ENCODE measurements at regions not wholly inside any gene's neighbourhood (a gene's known extent, or its start where the extent isn't known, plus 50 kb on each side); places are given as distances from the start of the nearest gene placed in this dataset.

DNA sequence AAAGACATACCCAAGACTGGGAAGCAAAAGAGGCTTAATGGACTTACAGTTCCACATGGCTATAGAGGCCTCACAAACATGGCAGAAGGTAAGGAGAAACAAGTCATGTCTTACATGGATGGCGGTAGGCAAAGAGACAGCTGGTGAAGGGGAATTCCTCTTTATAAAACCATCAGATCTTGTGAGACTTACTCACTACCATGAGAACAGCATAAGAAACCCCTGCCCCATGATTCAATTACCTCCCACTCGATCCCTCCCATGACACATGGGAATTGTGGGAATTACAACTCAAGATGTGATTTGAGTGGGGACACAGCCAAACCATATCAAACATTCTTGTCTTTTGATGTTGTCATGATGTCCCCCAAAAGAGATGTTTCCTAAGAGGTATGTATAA, 103.3 kb downstream of the DUSP10 start:
- no peak for DNase-seq

DNA sequence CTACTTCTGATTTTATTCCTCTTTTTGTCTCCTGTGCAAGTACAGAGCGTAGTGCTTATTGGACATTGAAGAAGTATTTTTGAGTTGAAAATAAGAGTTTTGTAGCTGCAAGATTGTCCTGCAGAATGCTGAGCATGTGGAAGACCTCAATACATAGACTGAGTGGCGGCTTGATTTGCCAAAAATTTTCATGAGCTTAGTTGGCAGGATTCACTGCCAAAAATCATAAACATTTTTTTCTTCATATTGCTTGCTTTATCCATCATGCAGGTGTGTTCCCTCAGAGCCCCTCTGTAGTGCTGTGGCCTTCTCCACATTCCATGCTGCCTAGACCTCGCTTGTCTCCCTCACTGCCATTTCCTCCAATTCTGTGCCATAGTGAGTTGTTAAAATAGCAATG, 100.1 kb downstream of the DUSP10 start:
- DNase-seq, result no peak

DNA sequence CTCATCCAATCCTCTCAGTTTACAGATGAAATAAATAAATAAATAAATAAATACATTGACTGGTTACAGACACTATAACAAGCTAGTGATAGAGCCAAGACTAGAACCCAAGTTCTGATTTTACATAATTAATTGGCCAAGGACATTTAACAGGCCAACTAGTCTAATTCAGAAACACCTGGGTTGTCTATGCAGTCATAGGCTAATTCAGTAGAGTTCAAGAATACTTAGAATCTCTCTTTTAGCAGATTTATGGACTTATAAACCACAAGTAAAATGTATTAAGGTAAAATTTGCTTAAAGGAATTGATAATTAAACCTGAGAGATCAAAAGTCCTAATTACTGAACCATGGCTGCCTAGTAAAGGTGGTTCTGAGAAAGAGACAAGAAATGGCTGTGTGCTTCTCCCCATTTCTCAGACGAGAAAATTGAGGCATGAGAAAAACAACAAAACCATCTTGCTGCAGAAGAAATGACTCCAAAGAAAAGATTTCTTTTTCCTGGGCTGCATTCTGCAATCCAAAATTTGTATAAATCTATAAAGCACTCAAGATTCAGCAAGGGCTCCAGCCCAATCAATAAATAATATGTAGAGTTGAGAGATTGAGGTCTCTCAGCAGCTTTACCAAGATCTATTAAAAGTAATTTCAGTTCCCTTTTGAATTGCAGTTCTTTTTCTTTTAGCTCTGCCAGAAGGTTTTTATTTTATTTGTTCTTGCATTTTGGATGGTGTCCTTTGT, 98.3 kb downstream of the DUSP10 start:
- no peak for DNase-seq

DNA sequence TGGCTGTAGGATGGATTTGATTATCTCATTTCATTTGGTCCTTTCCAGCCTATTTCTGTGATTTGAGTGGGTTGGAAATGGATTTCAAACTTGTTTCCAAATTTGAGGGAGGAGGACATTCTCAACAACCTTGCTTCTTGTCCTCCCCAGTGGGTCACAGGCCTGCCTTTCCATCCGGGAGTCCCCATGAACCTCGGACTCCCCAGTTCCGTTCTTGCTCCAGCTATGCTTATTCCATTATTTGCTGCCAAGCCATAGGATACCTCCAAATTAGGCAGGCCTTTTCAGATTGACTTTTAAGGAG, 97.8 kb downstream of the DUSP10 start:
- no peak for DNase-seq

DNA sequence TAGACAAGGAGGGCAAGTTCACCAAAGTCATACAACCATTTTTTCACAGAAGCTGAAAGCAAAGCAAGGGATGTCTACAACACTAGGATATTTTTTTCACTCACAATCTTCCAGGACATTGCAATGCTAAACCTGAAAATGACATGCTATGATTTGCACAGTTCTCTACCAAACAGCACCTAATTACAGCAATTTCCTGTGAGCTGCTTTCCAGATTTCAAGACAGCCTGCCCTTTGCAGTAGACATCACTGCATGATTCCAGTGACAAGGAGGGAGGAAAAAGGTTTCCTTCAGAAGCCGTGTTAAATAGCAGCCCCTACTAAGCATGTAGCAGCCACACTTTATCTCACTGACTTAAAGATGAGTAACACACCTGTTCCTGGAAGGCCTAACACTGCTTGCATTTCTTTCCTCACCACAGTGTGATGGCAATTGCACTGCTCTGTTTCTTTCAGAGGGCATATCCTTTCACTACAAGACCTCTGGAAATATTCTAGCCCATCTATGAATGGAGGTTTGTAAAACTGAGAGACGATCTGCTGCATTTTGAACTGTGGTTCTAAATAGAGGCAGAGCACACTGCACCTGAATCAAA, 97.1 kb downstream of the DUSP10 start:
- no peak for DNase-seq

DNA sequence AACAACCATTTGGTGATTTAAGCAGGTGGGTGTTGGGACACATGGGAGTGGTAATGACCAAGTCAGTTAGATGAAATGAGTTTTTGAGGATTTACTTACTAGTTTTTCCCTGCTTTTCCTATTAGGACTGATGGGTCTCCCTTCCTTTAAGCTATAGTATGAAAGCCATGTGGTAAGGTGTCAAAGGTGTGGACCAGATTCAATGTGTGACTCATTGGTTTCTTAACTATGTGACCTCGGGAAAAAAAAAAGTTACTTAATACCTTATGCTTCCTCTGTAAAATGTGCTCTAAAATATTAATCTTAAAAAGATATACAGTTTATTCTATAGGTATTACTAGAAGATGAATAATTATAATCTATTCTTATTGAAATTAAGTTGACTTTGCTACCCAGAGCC, 93.7 kb downstream of the DUSP10 start:
- no peak for DNase-seq
